Keratinocyte (primary cell): ENCODE measurements at regions not wholly inside any gene's neighbourhood (a gene's known extent, or its start where the extent isn't known, plus 50 kb on each side); places are given as distances from the start of the nearest gene placed in this dataset.

ENCODE experiments used
- EZH2 ChIP-seq: IDR thresholded peaks from one replicate; pipeline ENCODE4 v1.6.1; 2012; ENCODE audit warnings: inconsistent platforms, mild to moderate bottlenecking, low read length, moderate library complexity
- TF ChIP-seq, protein P1 (sequence below), 3 experiments: IDR thresholded peaks in 1 of 3; conservative IDR thresholded peaks in 1 of 3; optimal IDR thresholded peaks in 1 of 3; 2 replicates in 2 of 3; 3 replicates in 1 of 3; pipeline versions ENCODE3 to v1.5.1; 2011; ENCODE audit warnings: low read length in 3 of 3, mild to moderate bottlenecking in 3 of 3, moderate library complexity in 2 of 3, control low read depth in 1 of 3, inconsistent platforms in 1 of 3; ENCODE audit not compliant: insufficient read depth in 2 of 3; ENCODE audit errors: extremely low read depth in 1 of 3

DNA sequence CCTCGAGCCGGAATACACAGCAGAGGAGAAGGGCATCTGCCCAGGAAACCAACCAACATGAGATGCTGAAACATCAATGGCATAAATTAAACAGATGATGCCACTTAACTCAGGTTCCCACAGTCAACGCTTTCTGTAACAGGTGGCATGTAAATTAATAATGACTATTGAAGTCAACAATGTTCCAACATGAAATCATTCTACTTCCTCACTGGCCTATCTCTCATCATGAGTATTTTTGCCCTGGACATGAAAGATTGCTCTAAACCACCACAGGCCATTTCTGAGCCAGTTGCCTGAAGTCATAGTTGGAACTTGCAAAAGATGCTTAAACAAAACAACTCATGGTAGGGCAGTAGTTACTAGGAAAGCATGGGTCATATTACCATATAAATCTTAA, 397.9 kb upstream of the JARID2 start:
- TF ChIP-seq, protein P1, sequence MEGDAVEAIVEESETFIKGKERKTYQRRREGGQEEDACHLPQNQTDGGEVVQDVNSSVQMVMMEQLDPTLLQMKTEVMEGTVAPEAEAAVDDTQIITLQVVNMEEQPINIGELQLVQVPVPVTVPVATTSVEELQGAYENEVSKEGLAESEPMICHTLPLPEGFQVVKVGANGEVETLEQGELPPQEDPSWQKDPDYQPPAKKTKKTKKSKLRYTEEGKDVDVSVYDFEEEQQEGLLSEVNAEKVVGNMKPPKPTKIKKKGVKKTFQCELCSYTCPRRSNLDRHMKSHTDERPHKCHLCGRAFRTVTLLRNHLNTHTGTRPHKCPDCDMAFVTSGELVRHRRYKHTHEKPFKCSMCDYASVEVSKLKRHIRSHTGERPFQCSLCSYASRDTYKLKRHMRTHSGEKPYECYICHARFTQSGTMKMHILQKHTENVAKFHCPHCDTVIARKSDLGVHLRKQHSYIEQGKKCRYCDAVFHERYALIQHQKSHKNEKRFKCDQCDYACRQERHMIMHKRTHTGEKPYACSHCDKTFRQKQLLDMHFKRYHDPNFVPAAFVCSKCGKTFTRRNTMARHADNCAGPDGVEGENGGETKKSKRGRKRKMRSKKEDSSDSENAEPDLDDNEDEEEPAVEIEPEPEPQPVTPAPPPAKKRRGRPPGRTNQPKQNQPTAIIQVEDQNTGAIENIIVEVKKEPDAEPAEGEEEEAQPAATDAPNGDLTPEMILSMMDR (optimal IDR thresholded peaks at IDR 0.05 in 1 of 3, IDR thresholded peaks at IDR 0.05 in 1 of 3, conservative IDR thresholded peaks at IDR 0.05 in 1 of 3; ENCODE audit: extremely low read depth in 1 of 3, insufficient read depth in 2 of 3, low read length in 3 of 3) = no peak
- no peak for TF ChIP-seq EZH2
